ELF-1 (cell line): ENCODE measurements at regions not wholly inside any gene's neighbourhood (a gene's known extent, or its start where the extent isn't known, plus 50 kb on each side); places are given as distances from the start of the nearest gene placed in this dataset.
"Not testable (repeated sequence)": the region's sequence is repeated elsewhere in the genome, so short reads cannot be mapped to it uniquely, and the experiment has no call there.

ENCODE experiments used
- DNase-seq: peaks from one replicate; pipeline ENCODE4 v3.0.0-alpha.2; 2016; ENCODE audit warnings: low read depth, low spot score

DNA sequence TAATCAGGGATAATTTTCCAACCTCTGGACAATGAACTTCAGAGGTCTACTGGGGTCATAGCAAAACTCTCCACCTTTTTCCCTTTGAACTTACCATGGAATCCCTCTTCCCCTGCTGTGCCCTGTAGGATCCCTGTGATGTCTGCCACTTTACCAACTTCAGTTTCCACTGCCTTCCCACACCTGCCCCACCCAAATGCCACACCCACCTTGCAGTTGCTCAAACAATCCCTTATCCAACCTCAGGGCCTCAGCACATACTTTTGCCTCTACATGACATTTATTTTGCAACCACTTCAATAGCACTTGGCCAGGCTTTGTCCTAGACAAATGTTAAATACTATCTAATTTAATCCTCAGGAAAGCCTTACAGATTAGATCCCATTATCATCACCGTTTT lies 463.7 kb upstream of the WWC1 start:
- DNase-seq = no peak

DNA sequence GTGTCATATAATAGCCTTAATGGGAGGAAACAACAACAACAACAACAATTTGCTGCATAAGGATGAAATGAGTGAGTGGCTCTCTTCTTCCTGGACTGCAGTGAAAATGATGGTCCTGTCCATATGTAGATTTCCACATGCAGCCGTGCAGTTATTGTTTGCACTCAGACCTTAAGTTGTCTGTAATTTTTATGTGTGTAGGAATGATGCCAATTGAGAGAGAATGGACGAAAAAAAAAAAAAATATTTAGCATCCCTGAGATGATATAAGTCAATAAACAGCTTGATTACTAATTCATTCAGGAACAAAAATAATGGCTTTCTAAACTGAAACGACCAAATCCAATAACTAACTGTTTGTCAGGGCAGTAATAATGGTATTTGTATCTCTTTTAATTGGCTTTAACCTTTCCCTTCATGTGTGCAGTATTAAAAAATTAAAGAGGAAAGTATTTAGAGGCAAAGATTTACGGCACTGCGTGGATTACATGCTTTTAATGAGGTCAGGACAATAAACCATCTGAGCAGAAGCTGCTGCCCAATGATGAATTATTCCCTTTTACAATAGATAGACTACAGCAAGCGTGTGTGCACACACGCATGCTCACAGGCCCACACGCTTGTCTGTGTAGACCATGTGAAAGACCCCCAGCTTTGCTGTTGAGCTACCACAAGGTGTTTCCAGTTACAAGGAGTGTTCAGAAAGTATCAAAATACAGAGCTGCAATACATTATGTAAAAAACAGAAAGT lies 459.5 kb upstream of the WWC1 start:
- DNase-seq = no peak

DNA sequence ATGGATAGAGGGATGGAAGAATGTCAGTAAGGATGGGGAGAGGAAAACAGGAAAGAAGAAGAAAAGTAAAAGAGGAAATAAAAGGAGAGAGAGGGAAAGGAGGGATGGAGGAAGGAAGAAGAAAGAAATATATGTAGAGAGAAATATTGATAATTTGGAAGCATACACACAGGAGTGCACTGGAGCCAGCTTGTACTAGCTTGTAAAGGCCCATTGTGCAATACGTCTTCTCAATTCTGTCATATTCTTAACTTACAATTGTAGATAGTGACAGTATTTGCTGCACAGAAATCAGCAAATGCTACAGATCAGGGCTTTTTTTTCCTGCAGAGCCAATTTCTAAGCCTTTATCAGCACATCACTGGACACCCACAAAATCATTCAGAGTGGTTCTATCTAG lies 458.8 kb upstream of the WWC1 start:
- DNase-seq = no peak

DNA sequence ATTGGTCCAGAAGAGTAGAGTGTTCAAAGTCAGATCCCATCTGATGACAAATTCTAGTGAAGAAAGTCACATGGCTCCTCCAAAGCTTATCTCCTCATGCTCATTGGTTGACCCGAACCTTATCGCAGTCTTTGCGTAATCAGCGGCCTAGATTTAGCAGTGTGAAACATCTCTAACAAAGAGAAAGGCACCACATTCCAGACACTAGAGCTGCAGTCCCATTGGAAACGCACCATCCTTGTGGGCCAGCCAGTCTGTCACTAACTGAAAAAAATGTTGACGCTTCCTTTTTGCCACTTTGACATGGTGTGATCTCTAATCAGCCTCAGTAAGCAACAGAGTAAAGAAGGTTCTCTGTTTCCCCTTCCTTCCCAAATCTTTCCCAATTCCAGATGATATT lies 458.0 kb upstream of the WWC1 start:
- no peak for DNase-seq

DNA sequence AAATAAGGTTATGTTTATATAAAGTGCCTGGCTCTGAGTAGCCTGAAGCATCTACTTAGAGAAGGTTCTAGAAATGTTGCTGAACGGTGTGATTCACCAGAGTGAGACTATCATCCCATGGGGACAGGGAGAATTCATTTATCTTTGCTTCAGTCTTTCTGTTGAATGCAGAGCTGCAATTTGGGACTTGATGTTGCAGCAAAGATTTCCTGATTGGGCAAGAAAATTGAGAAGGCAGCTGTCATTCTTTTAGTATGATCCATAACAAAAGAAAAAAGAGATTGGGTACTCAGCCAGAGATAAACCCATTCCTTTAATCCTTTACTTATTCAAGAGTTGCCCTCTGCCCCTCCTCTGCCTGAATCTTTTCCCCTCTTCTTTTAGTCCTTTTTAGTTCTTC lies 456.3 kb upstream of the WWC1 start:
- DNase-seq = no peak

DNA sequence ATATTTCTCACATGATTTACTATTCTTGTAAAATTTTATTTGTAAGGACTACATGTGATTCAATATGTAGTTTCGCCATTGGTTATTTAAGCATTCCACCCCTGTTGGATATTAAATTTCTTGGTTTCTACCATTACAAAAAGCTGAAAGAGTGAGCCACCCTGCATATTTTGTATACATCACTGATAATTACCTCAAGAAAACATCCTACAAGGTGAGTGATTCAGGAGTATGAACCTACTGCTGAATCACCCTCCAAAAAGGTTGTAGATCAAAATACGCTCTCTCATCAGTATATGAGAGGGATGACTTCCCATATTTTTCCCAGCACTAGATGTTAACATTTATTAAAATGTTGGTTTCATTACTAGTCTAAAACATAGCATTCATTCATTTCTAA lies 454.3 kb upstream of the WWC1 start:
- no peak for DNase-seq

DNA sequence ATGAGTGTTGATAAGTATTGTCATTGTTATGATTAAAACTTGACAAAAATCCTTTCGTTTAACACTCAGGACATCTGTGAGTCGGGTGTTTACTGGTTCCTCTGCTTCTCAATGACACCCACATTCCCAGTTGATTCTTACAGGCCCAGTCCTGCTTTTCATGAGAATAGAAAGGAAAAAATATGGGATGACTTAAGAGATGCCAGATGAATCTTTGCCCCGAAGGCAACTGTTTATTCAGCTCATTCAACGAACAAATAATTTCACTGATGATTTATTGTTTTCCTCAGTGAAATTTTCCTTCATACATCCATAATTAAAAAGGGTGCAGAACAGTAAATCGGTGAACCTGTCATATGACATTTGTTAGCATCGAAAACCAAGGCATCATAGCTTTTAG lies 452.4 kb upstream of the WWC1 start:
- no peak for DNase-seq

DNA sequence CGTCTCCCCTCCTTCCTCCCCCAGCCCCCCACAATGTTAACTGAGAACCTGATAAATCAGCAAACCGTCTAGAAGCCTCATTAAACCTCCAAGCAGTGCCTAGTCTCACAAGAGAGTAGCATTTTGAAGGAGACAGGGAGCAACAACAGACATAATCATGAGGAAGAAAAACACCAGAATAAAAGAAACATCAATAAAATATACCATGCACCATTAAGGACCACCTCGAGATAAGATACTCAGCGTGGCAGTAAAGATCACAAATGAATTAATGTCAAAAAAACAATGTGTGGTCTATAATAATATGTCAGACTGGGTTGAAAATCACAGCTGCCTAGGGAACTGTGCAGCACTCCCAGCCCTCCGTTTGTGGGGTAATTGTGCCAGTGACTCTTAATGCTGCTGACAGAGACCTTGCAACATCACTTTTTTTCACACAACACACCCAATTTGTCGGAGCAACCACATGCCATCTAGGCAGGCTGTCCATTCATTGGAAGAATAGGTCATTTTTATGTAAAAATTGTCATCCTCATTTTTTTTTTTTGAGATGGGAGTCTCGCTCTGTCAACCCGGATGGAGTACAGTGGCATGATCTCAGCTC lies 450.8 kb upstream of the WWC1 start:
- no peak for DNase-seq

DNA sequence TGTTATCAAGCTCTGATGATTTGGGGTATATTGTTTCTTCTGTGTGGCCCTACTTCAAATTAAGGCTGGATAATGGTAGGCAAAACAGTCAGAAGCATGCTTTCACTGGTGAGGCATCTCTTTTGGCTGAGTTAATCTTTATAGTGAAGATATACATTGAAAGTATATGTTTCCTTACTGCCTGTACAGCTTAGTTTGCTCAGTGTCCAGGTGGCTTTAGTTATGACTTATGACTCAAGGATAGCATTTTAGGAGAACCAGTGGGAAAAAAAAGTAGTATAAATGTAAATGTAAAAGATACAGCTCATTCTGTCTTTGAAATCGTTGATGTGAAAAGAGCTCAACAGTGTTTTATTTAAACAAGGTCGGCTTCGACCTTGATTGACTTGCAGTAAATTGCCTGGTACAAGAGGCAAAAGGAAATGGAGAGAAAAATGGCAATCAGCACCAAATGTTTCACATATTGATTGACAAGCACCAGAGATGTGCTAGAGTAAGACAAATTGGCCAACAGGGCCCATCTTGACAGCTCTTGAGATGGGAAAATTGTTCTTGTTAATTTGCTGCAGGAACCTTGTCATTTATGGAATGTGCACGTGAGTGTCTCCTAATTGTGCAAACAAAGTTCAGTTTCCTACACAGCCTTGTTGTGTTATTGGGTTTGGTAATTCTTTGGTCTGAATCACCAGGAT lies 447.4 kb upstream of the WWC1 start:
- no peak for DNase-seq

DNA sequence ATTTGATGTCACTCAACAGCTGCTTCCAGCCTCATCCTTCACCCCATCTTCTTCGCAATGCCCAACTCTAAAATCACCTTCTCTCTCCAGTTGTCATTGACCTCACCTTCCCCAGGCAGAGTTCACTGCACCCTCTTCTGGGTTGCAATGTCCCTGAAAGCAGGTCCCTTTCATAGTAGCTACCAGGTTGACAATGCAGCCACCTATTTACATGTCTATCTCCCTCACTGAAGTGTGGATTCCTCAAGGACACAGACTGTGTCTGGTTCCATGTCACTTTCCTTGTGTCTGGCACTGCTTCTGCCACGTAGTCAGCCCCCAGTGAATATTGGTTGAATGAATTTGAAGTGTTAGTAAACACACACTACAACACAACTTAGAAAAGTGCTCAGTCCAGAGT lies 445.5 kb upstream of the WWC1 start:
- peak; percentile 3 for DNase-seq

DNA sequence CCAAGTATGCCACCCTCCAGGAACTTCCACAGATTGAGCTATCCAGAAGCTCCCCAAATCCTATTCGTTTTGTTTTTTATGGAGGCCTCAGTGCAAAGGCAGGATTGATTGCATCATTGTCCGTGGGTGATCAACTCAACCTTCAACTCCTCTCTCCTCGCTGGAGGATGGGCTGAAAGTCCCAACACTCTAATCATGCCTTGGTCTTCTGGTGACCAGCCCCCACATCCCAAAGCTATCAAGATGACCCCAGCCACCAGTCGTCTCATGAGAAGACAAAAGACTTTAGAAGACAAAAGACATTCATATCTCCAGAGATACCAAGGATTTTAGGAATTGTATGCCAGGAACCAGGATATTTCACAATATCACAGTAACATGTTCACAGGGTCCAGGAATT lies 441.6 kb upstream of the WWC1 start:
- no peak for DNase-seq

DNA sequence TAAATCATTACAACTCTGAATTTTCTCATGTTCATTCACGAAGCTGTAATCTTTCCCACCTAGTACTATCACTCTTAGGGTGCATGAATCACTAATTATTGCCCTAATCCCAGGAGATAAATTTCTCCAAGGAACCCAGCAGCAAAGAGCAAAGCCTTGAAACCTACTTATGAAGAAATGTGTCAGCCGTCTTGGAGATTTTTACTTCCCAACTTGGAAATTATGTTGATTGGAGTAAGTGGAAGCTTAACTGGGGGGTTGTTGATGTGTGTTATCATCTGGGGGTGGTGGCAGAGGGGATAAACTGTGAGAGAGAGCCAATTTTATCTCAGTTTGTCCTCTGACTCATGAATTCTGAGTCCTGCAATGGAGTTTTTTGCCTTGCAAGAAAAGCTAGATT lies 440.5 kb upstream of the WWC1 start:
- DNase-seq = no peak

DNA sequence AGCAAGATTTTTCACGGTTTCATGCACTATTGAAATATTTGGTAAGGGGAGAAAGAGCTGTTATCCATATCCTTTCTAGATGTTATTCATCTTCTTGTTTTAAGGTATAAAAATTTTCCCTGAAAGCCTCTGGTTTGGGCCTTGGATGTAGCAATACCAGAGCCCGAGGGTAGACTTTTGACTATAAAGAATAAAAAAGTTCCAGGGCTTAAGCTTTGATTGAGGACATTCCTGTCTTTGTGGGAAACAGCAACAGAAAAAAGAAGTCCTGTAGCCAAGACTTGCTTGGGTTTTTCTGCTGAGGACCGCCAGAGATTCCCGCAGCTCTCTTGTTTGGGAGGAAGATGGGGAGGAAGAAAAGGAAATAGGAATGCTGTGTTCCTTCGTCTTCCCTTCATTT lies 440.0 kb upstream of the WWC1 start:
- DNase-seq = no peak

DNA sequence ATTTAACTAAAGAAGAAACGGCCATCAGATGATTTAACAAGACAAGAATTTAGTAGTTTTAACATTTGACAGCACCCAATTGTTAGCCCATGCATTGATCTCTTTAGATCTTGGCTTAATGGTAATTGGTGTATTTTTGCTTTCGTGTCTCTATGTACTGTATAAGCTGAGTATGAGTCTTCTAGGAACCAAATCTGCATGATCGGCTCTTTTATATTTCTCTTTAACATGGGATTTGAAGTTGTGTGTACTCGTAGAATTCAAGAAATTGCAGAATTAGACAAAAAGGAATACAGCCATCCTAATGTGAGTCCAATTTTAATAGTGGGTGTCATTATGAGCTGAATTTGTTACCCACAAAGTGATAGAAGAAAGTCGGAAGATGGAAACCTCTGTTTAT lies 438.9 kb upstream of the WWC1 start:
- no peak for DNase-seq

DNA sequence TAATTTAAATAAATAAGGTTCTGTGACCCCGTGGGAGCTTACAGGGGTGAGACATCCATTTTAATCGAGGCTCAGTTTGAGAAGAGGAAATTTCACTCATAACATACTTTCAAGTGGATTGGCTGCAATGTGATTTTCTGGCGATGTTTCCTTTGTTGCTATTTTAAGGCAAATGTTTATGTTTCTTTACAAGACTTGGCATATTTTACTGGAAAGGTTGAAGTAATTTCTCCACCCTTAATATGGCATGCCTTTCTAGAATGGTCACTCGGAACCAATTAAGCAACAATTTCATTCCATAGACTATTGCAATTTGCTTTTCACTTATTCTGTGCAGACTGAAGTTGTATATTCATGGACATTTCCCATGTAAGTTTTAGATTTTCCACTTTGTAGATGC lies 438.0 kb upstream of the WWC1 start:
- no peak for DNase-seq

DNA sequence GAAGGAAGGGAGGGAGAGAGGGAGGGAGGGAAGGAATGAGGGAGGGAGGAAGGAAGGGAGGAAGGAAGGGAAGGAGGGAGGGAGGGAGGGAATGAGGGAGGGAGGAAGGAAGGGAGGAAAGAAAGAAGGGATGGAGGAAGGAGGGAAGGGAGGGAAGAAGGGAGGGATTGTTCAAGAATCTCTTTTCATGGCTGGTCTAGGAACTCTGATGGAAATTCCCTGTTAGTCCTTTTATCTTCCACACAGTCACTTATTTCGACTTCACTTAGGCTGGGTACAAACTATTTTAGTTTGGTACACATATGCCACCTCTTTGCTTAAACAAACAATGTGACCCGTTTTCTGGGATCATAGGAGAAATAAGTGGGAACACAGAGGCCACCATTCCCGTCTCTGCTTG lies 435.6 kb upstream of the WWC1 start:
- DNase-seq = no peak

DNA sequence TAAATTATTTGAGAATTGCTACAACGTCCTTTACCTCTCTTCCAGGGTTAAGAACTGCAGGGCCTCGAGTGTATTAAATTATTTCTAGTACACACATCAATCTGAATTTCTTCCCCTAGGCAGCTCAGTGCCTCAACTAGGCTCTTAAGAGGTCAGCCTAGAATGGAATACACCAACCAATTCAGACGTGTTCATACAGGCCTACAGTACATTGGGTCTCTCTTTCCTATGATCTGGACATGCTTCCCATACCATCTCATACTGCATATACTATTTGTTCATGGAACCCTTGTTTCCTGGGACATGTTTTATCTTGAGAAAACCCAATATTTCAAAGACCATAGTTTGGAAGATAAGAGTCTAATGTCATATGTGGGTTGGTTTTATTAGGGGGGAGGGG lies 434.1 kb upstream of the WWC1 start:
- DNase-seq = no peak

DNA sequence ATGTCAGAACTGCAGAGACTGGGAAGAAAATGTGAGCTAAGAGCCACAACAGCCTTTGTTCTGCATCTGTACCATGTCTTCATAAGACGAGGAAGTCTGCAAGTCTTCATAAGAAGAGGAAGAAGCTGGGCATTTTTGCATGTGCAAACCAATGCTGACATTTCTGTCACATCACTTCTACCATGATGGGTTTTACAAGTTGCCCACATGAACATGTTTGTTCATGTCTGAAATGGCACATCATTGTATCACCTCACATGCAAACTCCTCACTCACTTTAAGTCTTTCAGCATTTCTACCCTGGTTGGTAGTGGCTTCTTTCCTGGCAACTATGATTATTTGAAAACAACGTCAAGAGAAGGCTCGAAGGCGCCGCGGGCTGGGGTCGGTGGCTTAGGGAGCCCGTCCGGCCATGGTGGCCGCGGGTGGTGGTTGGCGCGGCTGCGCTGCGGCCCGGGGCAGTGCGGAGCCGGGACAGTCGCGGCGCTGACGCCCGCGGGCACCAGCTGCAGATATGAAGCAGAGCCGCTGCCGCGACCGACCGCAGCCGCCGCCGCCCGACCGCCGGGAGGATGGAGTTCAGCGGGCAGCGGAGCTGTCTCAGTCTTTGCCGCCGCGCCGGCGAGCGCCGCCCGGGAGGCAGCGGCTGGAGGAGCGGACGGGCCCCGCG lies 433.1 kb upstream of the WWC1 start:
- DNase-seq = not testable (repeated sequence)

DNA sequence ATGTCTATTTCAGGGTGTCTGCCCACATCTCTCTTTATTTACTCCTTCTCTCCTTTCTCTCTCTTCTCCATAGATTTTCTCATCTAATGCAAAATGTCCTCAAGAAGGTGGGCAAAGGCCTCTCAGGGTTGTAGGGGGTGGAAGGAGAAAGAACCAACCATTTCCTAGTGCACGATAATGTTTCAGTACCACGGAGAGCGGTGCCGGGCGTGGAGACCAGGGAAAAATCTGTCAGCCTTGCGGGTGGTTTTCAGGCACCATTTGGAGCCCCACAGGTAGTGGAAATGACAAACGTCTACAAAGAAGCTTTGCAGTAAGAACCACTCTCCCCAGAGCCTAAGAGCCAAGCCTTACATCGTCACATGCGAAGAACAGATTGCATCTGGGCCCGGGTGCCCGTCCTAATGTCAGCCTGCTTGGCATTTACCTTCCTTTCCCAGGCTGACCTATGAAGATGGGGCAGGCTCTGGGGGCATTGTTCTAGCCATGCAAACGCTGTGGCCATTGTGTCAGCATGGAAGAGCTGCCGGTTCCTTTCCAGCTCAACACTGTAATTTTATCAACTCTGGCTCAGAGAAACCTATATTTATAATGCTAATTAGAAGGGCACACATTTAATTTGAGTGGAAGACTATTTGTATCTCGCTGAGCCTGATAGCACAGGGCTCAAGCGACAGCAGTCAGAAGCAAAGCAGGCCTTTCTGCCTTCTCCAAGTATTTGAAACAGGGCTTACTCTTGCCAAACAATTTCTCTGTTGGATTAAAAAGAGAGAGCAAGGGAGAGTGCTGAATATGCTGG lies 430.1 kb upstream of the WWC1 start:
- DNase-seq = peak; percentile 47

DNA sequence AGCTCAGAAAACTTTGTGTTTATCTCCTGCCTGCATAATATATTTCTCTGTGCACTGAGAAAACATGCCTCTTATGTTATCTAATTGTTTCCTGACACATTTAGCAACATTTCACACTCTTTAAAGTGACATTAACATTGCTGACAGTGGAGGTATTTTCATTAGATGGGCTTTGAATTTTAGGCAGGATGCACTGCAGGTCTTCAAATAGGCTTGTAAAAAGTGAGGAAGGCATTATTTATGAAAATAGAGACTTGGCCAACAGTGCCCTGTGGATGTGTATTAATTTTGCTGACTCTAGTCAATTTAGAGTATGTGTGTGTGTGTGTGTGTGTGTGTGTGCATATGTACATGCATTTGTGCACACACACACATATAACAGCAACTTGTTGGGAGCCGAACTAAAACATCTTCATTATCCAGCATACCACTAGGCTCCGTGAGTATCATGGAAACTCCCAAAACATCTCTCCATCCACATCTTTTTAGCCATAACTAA lies 429.5 kb upstream of the WWC1 start:
- DNase-seq = no peak

DNA sequence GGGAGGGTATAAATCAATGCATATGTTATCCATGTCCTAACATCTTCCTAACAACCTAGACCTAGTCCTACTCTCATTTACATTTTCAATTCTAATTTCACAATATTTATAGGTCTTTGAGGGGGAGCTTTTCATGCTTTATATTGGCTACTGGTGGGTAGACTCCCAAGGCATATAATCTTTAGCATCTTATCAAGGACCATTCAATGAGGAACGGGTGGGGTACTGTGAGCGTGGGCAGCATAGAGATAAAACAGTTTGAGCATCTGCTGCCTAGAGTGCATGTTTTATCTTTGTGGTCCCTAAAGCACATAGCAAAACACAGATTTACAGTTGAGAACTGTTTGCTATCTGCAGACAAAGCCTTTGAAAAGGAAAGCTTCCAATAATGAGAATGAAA lies 427.6 kb upstream of the WWC1 start:
- DNase-seq = no peak

DNA sequence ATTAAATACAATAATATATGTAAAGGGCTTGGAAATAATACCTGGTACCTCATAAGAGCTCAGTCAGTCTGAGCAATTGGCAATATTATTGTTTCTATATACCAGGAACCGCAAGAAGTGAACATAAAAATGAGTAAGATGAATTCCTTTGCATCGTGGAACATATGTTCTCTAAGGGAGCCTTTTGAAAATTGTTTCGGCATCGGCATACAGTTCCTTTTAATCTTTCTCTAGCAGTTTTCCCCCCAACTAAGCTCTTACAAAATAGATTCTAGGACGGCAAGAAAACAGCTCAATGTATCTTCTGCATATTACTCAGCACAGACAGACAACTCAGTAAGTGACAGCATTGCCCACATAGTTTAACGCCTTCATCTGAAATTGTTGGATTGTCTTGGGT lies 426.6 kb upstream of the WWC1 start:
- no peak for DNase-seq
